NCI-H187 treated with DMSO at 0.1 percent for 48 hours (cell line): ENCODE measurements at regions not wholly inside any gene's neighbourhood (a gene's known extent, or its start where the extent isn't known, plus 50 kb on each side); places are given as distances from the start of the nearest gene placed in this dataset.

Experiments used
- DNase-seq: peaks from one replicate; lab custom pipeline; 2025; lab: John Stamatoyannopoulos, UW

DNA sequence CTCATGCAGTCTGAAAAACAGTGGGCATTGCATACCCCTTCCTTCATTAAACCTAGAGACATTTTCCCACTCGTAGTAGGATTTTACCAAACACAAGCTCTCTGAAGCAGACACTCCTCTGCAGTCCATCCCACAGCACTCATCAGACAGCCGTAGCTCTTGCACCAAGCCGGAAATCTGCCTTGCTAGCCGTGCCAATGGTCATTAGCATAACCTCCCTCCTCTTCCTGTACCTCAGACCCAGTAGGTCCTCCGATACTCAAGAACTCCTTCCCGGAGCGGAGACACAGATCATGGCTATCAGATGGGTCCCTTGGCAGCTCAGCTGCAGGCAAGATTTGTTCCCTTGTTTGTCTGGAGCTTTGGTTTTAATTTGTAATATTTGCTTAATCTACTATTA is 483.1 kb upstream of the PSMD7 start:
- no peak for DNase-seq

DNA sequence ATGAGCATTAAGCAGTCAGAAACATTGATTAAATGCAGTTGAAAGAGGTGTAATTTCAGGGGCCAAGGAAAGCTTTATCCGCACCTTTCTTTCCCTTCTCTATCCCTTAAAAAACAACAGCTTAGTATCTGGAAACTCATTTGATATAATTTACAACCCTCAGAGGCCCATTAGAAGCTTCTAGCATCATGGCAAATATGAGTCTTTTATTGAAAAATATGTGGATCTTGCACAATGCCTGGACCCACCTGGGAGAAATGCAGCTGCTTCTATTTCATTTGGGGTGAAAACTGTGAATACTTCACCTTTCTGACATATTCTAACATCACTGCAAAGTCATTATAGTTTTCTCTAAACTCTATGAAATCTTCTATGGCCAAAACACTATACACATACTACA is 492.2 kb upstream of the PSMD7 start:
- DNase-seq = no peak

DNA sequence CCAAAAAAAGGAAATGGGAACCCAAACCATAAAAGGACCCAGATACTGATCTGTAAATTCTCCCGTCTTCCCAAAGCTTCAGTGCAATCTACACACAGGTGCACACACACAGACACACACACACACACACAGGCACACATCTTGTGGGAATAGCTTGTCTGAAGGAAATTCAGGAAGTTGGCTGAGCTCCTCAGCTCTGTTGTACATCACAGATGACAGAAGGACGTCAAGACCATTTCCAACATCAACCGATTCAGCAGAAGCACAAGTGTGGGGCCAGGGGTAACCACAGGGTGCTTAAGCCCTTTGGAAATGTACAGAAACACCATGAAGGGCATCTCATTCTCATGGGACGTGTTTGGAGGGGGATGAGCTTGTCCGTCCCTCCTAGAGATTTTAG is 498.1 kb upstream of the PSMD7 start:
- no peak for DNase-seq

DNA sequence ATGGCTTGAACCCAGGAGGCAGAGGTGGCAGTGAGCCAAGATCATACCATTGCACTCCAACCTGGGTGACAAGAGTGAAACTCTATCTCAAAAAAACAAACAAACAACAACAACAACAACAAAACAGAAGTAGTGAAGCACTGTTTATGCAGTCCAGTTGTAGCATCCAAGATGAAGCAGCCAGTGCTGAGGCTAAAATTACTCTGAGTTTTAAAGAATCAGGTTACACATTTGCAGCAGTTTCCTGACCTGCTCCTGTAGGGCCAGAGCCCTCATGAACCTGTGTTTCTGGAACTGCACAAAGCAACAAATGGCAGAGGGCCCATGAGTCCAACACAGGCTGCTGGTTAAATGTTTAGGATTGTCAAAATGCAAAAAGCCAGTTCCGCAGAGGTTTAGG is 499.5 kb upstream of the PSMD7 start:
- DNase-seq = no peak

DNA sequence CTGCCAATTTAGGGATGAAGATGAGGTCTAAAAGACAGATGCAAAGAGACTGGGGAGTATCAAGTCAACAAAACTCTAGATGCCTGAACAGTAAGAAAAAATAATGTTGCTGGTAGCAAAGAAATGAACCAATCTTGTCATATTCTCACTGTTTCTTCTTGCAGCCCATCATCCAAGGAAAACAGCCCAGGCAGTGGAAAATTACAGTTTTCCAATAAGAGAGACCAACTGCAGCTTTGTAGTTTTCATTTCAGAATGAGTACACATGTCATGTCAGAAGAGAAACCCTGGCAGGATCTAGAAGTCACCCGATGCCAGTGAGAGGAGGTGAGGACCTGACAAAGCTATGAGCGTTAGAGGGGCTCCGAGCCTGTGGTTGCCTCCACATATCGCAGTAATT is 500.4 kb upstream of the PSMD7 start:
- DNase-seq = no peak

- DNase-seq = no peak
These were observed 501.6 kb upstream of the PSMD7 start for GRCh38 chr16:73794994-73795393.

DNA sequence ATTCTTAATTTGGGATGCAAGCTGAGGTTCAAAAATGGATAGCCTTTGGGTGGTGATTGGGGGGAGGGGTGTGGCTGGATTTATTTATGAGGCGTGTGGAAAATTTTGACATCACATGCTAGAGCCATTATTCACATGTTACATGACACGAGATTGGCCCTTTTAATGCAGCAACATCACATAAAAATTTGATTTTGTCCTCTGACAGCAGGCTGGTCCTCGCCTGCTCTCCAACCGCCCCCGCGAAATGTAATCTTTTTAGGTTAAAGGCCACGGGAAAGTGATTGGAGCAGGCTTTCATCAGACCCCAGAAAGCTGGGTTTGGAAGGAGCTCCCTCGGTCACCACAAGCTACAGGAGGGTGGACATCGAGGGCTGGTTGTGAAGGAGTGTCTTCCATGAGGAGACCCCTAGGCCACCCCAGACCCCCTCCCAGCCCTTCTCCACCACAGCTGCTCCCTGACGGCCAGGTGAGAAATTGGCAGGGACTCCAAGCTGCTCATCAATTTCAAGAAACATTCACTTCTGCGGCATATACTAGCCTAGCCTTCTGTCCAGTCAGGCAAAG is 502.7 kb upstream of the PSMD7 start:
- DNase-seq = no peak

- no peak for DNase-seq
These were observed 503.4 kb upstream of the PSMD7 start for GRCh38 chr16:73793260-73793659.

- no peak for DNase-seq
These were observed 504.2 kb upstream of the PSMD7 start for GRCh38 chr16:73792199-73793020.

DNA sequence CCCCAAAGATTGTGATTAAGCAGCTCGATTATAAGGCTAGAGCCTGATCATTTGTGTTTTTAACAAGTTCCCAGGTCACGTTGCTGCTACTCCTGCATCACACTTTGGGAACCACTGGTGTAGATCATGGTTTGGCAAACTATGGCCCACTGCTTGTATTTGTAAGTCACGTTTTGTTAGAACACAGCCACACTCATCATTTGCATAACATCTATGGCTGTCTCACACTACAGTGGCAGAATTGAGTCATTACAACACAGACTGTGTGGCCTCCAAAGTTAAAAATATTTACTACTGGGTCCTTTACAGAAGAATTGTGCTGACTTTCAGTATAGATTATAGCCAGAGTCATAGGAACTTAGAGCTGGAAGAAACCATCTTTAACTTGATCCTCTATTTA is 515.3 kb upstream of the PSMD7 start:
- no peak for DNase-seq

DNA sequence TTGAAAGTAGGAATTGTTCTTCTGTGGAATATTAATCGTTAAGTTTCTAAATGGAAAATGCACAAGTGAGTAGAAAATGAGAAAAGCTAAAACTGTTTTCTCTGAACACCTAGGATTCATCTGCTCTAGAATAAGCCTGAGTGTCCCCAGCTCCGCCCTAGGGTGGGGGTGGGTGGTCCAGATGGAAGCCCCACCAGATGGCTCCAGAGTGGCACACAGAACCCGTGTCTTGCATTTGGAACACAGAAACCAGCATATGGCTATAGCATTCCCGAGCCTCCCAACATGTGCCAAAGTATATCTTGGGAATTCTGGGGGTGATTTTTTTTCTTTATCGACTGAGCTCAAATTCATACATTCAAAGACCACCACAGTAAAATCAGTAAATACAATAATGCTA is 517.7 kb upstream of the PSMD7 start:
- DNase-seq = no peak

DNA sequence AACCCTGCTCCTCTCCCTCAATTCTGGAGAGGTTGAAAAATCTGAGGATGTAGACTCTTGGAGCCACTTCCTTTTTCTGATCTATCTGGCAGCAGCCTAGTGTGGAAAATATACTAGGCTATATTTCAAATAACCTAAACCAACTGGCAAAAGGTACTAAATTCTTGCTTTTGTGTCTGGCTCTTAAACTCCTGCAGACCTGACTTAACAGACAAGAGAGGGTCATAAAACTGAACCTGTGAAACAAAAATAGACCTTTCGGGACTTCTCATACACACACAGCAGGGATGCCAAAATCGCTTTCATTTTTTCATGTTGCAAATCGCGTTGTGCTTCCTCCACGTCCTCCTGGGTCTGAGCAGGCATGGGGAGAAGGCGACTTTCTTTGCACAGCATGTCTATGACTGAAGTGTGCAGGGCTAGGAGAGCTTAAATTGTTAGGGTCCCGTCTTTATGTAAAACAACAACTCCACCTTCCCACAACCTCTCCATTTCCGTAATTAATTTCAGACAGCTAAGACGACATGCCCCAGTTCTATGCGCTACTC is 520.7 kb upstream of the PSMD7 start:
- no peak for DNase-seq

DNA sequence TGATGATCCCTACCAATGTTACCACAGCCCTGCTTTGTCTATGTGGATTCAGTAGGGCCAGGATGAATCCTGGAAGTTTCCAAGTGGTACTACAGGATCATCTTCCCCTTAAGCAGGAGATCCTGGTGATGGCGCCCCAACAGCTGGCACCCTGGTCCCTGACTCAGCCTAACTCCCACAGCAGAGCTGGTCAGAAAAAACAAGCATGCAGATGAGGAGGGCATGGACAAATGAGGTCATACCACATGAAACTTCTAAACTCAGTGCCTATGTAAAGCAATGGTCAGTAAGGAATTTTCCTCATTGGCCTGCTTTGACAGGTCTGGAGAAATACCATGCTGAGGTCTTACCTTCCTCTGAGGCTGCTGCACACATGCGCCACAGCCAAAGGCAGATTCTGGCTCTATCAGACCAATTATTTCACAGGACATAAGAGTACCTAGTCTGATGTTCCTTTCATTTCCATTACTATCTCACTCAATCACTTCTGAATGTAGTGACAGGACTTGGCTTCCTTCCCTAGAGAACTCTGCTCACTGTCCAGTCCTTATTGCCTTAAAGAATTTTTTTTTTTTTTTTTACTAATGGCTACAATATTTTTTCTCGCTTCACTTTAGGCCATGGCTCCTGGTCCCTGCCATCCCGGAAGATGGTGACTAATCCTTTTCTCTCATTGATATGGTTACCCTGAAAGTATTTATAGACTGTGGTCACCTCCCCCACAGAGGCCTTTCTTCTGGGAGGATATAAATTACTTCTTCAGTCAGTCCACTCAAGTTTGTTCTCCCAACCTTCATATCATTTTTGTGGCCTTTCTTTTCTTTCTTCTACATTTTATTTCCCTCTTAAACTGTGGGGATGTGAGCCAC is 525.2 kb upstream of the PSMD7 start:
- no peak for DNase-seq

DNA sequence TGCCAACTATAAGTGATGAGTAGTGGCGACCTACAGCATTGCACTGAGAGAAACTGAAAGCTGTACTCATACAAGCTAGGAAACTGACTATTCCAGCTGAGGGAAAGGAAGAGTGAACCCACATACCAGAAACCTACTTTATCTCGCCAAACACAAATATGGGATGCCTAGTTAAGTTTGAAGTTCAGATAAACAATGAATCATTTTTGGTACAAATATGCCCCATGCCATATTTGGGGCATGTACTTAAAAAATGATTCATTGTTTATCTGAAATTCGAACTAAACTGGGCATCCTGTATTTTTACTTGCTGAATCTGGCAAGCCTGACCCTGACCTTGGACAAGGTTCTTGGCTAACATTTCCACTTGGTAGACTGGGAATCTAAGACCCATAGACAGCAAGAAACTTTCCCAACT is 527.8 kb upstream of the PSMD7 start:
- DNase-seq = no peak

- DNase-seq = no peak
These were observed 532.3 kb upstream of the PSMD7 start for GRCh38 chr16:73764321-73764720.

DNA sequence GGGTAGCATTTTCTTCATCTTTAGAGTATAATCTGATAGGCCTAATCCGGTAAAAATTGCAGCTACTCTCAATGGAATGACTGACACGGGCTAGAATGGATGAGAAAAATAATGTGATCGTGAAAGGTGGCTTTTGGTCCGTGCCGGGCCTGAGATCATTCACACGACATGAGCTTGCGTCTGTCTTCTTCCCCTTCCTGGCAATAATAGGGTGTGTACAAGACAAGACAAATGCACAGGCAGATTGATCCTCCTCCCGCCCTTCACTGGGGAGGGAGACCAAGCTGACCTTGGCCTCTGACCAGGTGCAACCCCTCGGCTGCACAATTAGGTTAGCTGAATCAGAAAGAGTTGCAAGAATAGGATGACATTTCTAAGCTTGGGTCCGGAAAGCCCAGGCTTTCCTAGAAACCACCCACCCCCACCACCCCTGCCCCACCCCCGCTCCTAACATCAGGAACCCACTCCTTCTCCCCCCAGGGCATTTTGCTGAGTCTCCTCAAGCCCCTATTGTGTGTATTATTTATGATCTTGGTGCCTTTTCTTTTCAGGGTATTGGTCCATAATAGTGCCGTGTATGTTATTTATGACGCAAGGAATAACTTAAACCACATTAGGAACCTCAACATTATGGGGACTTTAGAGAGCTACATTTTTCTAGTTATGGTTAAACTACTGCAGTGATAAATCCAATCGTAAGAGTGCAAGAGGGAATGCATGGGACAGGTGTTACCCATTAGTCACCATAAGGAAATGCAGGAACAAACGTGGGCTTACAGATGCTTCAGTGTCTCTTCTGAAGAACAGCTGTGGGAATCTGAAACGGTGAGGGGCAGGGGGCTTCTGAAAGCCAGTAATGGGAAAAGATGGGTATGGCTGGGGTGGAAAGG is 540.1 kb upstream of the PSMD7 start:
- DNase-seq = no peak

DNA sequence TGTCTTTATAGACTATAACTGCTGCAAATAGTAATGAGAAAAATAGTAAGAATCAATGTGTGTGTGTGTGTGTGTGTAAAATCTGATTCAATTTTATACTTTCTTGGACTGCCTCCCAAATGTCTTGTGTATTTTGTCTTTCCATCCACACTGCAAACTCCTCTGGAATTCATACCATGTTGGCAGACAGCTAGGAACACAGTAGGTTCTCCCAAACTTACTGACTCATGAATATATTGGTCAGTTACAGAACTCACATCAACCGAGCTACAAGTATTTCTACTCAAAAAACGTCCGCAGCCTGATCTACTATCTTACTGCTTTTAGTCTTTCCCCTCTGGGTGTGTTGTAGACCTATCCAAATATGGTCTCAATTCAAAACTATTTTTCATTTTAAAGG is 542.7 kb upstream of the PSMD7 start:
- DNase-seq = no peak

DNA sequence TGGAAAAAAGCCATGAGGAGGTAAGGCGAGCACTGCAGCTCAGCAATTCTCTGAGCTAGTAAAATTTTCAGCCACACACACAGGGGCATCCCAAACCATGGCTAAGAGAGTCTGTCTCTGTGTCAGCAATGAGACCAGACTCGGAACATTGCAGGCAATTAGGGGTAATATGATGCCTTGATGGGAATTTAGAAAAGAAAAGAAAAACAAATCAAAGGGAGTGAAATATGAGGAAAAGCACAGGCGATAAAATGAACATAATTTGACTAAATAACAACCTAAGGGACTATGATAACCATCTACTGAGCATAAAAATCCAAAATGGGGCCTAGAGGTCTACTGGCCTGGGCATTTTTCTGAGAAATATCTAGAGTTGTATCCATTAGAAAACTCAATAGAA is 546.0 kb upstream of the PSMD7 start:
- DNase-seq = no peak

GRCh38 chr16:73747328-73747727 is 549.3 kb upstream of the PSMD7 start:
- DNase-seq = no peak

- no peak for DNase-seq
These were observed 550.1 kb upstream of the PSMD7 start for GRCh38 chr16:73746554-73746953.

DNA sequence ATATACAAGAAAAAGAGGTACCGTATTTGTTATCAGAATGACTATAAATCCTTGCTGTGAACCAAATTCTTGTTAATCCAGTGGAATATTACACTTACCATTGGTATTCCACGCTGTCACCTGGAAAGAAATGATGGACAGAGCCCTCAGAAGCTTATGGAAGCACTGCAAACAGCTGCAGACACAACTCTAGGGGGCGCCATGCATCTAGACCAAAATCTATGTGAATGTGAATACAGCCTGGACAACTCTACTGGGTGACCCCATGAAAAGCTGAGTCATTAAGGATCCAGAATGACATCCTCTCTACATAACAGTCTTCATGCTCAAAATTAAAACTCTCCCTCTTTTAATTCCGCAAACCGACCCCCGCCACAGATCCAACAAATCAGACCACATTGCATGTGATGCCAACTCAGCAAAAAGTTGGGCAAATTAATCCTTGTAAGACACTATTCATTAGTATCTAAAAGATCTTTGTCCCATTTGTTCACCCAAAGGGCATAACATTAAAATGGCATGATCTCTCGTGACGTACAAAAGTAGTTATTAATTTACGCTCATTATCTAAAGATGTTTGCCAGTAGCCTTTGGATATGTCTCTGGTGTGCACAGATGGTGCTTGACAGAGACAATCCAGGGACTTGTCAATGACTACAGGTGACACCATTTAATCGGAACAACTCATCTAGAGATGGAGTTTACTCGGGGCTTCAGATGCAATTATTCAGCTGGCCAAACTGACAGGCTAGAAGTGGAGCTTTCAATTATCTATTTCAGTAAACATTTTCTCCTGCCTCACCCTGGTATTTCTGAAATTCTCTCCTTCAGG is 552.7 kb upstream of the PSMD7 start:
- DNase-seq = no peak
